Large intestine (tissue), 3 donors: ENCODE measurements at regions not wholly inside any gene's neighbourhood (a gene's known extent, or its start where the extent isn't known, plus 50 kb on each side); places are given as distances from the start of the nearest gene placed in this dataset.
"Not testable (repeated sequence)": the region's sequence is repeated elsewhere in the genome, so short reads cannot be mapped to it uniquely, and the experiment has no call there.

Source experiments
- DNase-seq, 2 donors: peaks; one replicate each; pipeline versions ENCODE4 v3.0.0 to v3.0.0-alpha.2; 2013
- H3K27ac ChIP-seq: one replicate; pipeline ENCODE4 v1.5.1; 2013; ENCODE audit warnings: low read length
- H3K27me3 ChIP-seq: 2 replicates; pipeline ENCODE4 v1.6.1; 2013; ENCODE audit warnings: low read length; ENCODE audit not compliant: control insufficient read depth, insufficient read depth
- H3K36me3 ChIP-seq: 2 replicates; pipeline ENCODE4 v1.6.1; 2013; ENCODE audit warnings: low read length; ENCODE audit not compliant: control insufficient read depth, insufficient read depth
- H3K4me1 ChIP-seq: one replicate; pipeline ENCODE4 v1.6.1; 2013; ENCODE audit warnings: low read length; ENCODE audit not compliant: control insufficient read depth, insufficient read depth
- H3K4me3 ChIP-seq: one replicate; pipeline ENCODE4 v1.5.1; 2013; ENCODE audit warnings: low read length
- H3K9me3 ChIP-seq: one replicate; pipeline ENCODE4 v1.6.1; 2013; ENCODE audit warnings: mild to moderate bottlenecking, low read depth, low read length, moderate library complexity; ENCODE audit not compliant: control insufficient read depth
- WGBS: methylation state at CpG from one replicate; pipeline ENCODE4 v1.1.5; 2013; ENCODE audit warnings: low lambda C conversion rate; ENCODE audit not compliant: insufficient coverage; 5-methylcytosine and 5-hydroxymethylcytosine counted together

DNA sequence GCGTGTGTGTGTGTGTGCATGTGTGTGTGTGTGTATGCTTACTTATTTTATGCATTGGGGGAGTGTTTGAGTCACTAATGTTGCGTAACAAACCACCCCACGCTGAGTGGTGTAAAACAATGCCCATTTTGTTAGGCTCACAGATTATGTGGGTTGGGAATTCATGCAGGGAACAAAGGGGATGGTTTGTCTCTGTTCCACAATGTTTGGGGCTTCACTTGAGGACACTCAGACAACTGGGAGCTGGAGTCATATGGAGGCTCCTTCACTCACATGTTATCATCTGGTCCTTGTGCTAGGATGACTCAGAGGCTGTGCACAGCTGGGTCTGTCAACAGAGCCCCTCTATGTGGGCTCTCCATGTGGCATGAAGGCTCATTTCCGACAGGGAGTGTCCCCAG is 51.3 kb upstream of the LARGE1 start:
- Histone ChIP-seq H3K9me3 (no peaks in the 10 kb centered on the region), H3K4me1 (no peaks in the 10 kb centered on the region), H3K4me3 (no peak overlapping the region), H3K36me3 (no peaks in the 10 kb centered on the region), H3K27me3 (peaks cover 5% of the 10 kb centered on the region), H3K27ac (no peak overlapping the region)
- WGBS = no CpG with 5 or more reads among the region's 4 CpGs
- no peak for DNase-seq

- Histone ChIP-seq H3K9me3 (no peaks in the 10 kb centered on the region), H3K4me3 (no peak overlapping the region), H3K36me3 (no peaks in the 10 kb centered on the region), H3K27me3 (peaks cover 5% of the 10 kb centered on the region), H3K4me1 (no peaks in the 10 kb centered on the region), H3K27ac (no peak overlapping the region)
- WGBS = no CpG with 5 or more reads among the region's 3 CpGs
- no peak for DNase-seq
Measured at GRCh38 chr22:33975841-33976240, 55.6 kb upstream of the LARGE1 start.

- no peaks in the 10 kb centered on the region for H3K9me3 ChIP-seq
- no peak for DNase-seq
- no peak overlapping the region for H3K27ac ChIP-seq
- no peak overlapping the region for H3K4me3 ChIP-seq
- no peaks in the 10 kb centered on the region for H3K27me3 ChIP-seq
- H3K36me3 ChIP-seq = no peaks in the 10 kb centered on the region
- no peaks in the 10 kb centered on the region for H3K4me1 ChIP-seq
Measured at GRCh38 chr22:33983558-33983957, 63.3 kb upstream of the LARGE1 start.

GRCh38 chr22:33984211-33984610 is 63.9 kb upstream of the LARGE1 start:
- Histone ChIP-seq H3K4me1 (no peaks in the 10 kb centered on the region), H3K36me3 (no peaks in the 10 kb centered on the region), H3K4me3 (no peak overlapping the region), H3K27ac (no peak overlapping the region), H3K9me3 (no peaks in the 10 kb centered on the region), H3K27me3 (no peaks in the 10 kb centered on the region)
- DNase-seq = no peak
- 89% methylated on average over 3 of the region's 3 CpGs for WGBS

DNA sequence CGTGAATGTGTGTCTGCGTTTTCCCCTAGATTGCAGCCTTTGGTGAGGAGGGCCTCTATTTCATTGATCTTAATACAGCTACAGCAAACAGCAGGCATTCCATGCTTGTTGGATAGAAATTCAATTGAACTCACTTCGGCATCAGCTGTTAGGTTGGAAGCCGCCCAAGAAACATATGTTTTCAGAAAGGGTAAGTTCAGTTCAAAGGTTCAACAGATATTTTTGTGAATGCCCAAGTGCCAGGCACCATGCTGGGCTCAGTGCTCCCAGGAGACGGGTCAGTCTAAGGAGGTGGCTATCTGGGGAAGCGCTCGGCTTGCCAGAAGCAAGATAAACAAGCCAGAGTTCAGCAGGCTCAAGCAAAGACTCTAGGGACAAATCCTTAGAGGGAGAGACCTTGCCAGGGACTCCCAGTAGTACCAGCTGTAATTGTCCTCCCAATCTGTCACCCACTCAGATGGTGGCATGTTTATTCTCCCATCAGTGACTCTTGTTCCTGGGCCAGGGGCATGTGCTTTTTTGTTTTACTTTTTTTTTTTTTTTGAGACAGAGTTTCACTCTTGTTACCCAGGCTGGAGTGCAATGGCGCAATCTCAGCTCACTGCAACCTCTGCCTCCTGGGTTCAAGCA is 64.5 kb upstream of the LARGE1 start:
- no peak overlapping the region for H3K27ac ChIP-seq
- H3K4me1 ChIP-seq = no peaks in the 10 kb centered on the region
- H3K4me3 ChIP-seq = no peak overlapping the region
- no peaks in the 10 kb centered on the region for H3K36me3 ChIP-seq
- no peaks in the 10 kb centered on the region for H3K9me3 ChIP-seq
- DNase-seq = no peak
- no peaks in the 10 kb centered on the region for H3K27me3 ChIP-seq
- no CpG with 5 or more reads among the region's 8 CpGs for WGBS

- Histone ChIP-seq H3K36me3 (no peaks in the 10 kb centered on the region), H3K4me1 (no peaks in the 10 kb centered on the region), H3K4me3 (no peak overlapping the region), H3K27ac (no peak overlapping the region), H3K9me3 (no peaks in the 10 kb centered on the region), H3K27me3 (no peaks in the 10 kb centered on the region)
- no peak for DNase-seq
- no CpG with 5 or more reads among the region's 4 CpGs for WGBS
Measured at GRCh38 chr22:33985506-33985905, 65.2 kb upstream of the LARGE1 start.

GRCh38 chr22:33986167-33986771 is 66.0 kb upstream of the LARGE1 start:
- Histone ChIP-seq H3K4me1 (no peaks in the 10 kb centered on the region), H3K9me3 (no peaks in the 10 kb centered on the region), H3K36me3 (no peaks in the 10 kb centered on the region), H3K27ac (no peak overlapping the region), H3K4me3 (no peak overlapping the region), H3K27me3 (no peaks in the 10 kb centered on the region)
- DNase-seq = no peak
- WGBS = no CpG with 5 or more reads among the region's 6 CpGs

DNA sequence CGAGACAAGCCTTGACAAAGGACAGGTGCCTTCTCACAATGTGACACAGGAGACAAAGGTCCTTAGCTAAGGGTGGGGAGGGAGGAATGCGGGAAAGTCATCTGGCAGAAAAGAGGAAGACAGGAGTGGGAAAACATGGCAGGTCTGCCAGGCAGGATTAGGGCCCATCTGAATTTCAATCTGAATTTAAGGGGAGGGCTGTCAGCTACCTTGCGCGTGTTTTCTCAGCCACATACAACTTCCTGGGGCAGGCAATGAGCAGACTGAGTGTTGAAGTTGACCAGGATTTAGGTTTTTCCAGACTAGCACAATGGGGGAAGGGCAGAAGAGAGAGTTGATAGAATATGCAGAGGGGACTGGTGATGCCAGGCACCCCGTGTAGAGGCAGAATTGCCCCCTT is 66.7 kb upstream of the LARGE1 start:
- H3K27me3 ChIP-seq = no peaks in the 10 kb centered on the region
- H3K36me3 ChIP-seq = no peaks in the 10 kb centered on the region
- WGBS = no CpG with 5 or more reads among the region's 5 CpGs
- H3K4me1 ChIP-seq = no peaks in the 10 kb centered on the region
- peak in 1 of 2 donors; percentile 2 for DNase-seq
- H3K9me3 ChIP-seq = no peaks in the 10 kb centered on the region
- no peak overlapping the region for H3K27ac ChIP-seq
- no peak overlapping the region for H3K4me3 ChIP-seq

GRCh38 chr22:33989263-33989662 is 69.0 kb upstream of the LARGE1 start:
- not testable (repeated sequence) for H3K27ac ChIP-seq, H3K9me3 ChIP-seq, H3K36me3 ChIP-seq, DNase-seq, H3K4me1 ChIP-seq, H3K4me3 ChIP-seq, H3K27me3 ChIP-seq
- no CpG with 5 or more reads among the region's 7 CpGs for WGBS

DNA sequence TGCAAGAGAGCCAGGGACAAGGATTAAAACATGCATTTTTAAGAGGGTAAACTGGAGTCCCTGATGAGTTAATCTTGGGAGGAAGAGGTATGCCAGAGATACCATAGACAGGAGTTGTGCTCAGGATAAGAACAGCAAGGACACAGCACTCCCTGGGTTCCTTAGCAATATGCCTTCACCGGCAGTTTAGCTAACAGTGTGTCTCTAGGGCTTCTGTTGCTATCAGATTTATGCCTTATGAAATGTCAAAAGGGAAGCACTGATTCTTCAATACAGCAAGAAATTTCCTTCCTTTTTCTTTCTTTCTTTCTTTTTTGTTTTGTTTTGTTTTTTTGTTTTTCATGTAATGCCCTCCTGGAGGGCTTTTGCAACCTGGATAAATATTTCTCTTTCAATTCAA is 71.3 kb upstream of the LARGE1 start:
- H3K27ac ChIP-seq = no peak overlapping the region
- no peaks in the 10 kb centered on the region for H3K9me3 ChIP-seq
- DNase-seq = no peak
- H3K4me1 ChIP-seq = no peaks in the 10 kb centered on the region
- no CpG with 5 or more reads among the region's 1 CpG for WGBS
- no peaks in the 10 kb centered on the region for H3K36me3 ChIP-seq
- no peaks in the 10 kb centered on the region for H3K27me3 ChIP-seq
- no peak overlapping the region for H3K4me3 ChIP-seq

- H3K4me1 ChIP-seq = no peaks in the 10 kb centered on the region
- no peak overlapping the region for H3K4me3 ChIP-seq
- no peaks in the 10 kb centered on the region for H3K27me3 ChIP-seq
- no peaks in the 10 kb centered on the region for H3K9me3 ChIP-seq
- WGBS = no CpG with 5 or more reads among the region's 3 CpGs
- H3K27ac ChIP-seq = no peak overlapping the region
- no peaks in the 10 kb centered on the region for H3K36me3 ChIP-seq
- DNase-seq = no peak
Measured at GRCh38 chr22:33996824-33997223, 76.5 kb upstream of the LARGE1 start.
